HepG2 (cell line): ENCODE measurements at regions not wholly inside any gene's neighbourhood (a gene's known extent, or its start where the extent isn't known, plus 50 kb on each side); places are given as distances from the start of the nearest gene placed in this dataset.

Source experiments
- ATAC-seq: fragments of 200-7000 bp; cut with Tn5 transposase; 3 replicates; pipeline ENCODE4 v1.9.1; 2020; ENCODE audit warnings: mild to moderate bottlenecking, moderate library complexity
- BruUV-seq: library from RNA; stranded (reverse); fragments of 400-500 nt; replicated peaks from 2 replicates; lab custom pipeline; 2021; lab: Mats Ljungman, UMichigan
- CTCF ChIA-PET: fragments of 300-600 bp; formaldehyde crosslinking; extraction: SDS; loops from one replicate; lab custom pipeline; 2021; ENCODE audit warnings: low total read pairs, inconsistent platforms, low intra/inter-chr PET ratio; lab: Yijun Ruan, JAX
- POLR2A ChIA-PET: fragments of 350-600 bp; sonication (Branson Sonifier 250); formaldehyde crosslinking; loops from one replicate; lab custom pipeline; 2020; ENCODE audit warnings: antibody characterized with exemption, inconsistent platforms; lab: Yijun Ruan, JAX
- DNase-seq: peaks from one replicate; pipeline ENCODE4 v3.0.0-alpha.2; 2015; ENCODE audit warnings: low spot score
- FAIRE-seq: peaks from 3 replicates; lab custom pipeline; 2011; peaks lifted over from hg19 to GRCh38; lab: Jason Lieb, UNC
- H2AFZ ChIP-seq: one replicate; pipeline ENCODE4 v1.6.1; 2011; ENCODE audit warnings: low read length, inconsistent platforms
- H3K27ac ChIP-seq: fragments of 300-600 bp; 3 replicates; pipeline ENCODE4 v1.8.0; 2011; ENCODE audit warnings: mixed run types, mild to moderate bottlenecking, mixed read lengths, low read length, inconsistent platforms; ENCODE audit not compliant: insufficient read depth; ENCODE audit errors: extremely low read length
- H3K27me3 ChIP-seq, 2 experiments: fragments of 200-600 bp in 1 of 2; 2 replicates in 1 of 2; 3 replicates in 1 of 2; pipeline versions ENCODE4 v1.6.0 to v1.8.0; 2011; ENCODE audit warnings: low read length in 2 of 2, mild to moderate bottlenecking in 2 of 2, moderate library complexity in 2 of 2, inconsistent platforms in 1 of 2; ENCODE audit not compliant: insufficient read depth in 2 of 2, control insufficient read depth in 1 of 2
- H3K36me3 ChIP-seq, 2 experiments: fragments of 200-600 bp in 1 of 2; replicated peaks in 1 of 2; 2 replicates in 1 of 2; 3 replicates in 1 of 2; pipeline versions ENCODE4 v1.5.1 to v1.8.0; 2011; ENCODE audit warnings: low read length in 2 of 2, inconsistent platforms in 1 of 2; ENCODE audit not compliant: insufficient read depth in 2 of 2, control insufficient read depth in 1 of 2
- H3K4me1 ChIP-seq: 2 replicates; pipeline ENCODE4 v1.5.1; 2012; ENCODE audit warnings: low read length, inconsistent platforms; ENCODE audit not compliant: insufficient read depth
- H3K4me2 ChIP-seq: 2 replicates; pipeline ENCODE4 v1.6.0; 2011; ENCODE audit warnings: low read depth, low read length, inconsistent platforms
- H3K4me3 ChIP-seq, 3 experiments: fragments of 200-600 bp in 1 of 3; sonication (generic), shearing (Covaris generic) in 1 of 3; replicated peaks in 1 of 3; 2 replicates each; pipeline ENCODE4 v1.5.1; 2011 to 2016; ENCODE audit warnings: low read length in 3 of 3, inconsistent platforms in 2 of 3, low read depth in 2 of 3, mild to moderate bottlenecking in 2 of 3, control low read depth in 1 of 3, mixed read lengths in 1 of 3; ENCODE audit not compliant: insufficient read depth in 1 of 3
- H3K79me2 ChIP-seq: one replicate; pipeline ENCODE4 v1.6.1; 2011; ENCODE audit warnings: low read length, inconsistent platforms; ENCODE audit not compliant: insufficient read depth
- H3K9ac ChIP-seq: 2 replicates; pipeline ENCODE4 v1.6.0; 2011; ENCODE audit warnings: mild to moderate bottlenecking, low read depth, low read length, inconsistent platforms; ENCODE audit not compliant: insufficient read depth
- H3K9me3 ChIP-seq: 2 replicates; pipeline ENCODE4 v1.5.1; 2012; ENCODE audit warnings: mild to moderate bottlenecking, low read length
- H4K20me1 ChIP-seq: 2 replicates; pipeline ENCODE4 v1.6.0; 2011; ENCODE audit warnings: inconsistent platforms, mild to moderate bottlenecking, low read length, moderate library complexity; ENCODE audit not compliant: insufficient read depth
- IRF1 ChIP-seq: sonication (generic); formaldehyde crosslinking; IDR thresholded peaks from 2 replicates; pipeline ENCODE4 v1.4.0; 2020; ENCODE audit warnings: low read depth, mild to moderate bottlenecking, missing genetic modification reagents
- KAT2B ChIP-seq: fragments of 150-350 bp; IDR thresholded peaks from 2 replicates; pipeline ENCODE4 v1.6.1; 2014; ENCODE audit warnings: low read depth, low read length, borderline replicate concordance
- NFYB ChIP-seq: sonication (generic); formaldehyde crosslinking; IDR thresholded peaks from 2 replicates; pipeline ENCODE4 v1.4.0; 2020; ENCODE audit warnings: missing genetic modification reagents
- NR2F6 ChIP-seq, 2 experiments: IDR thresholded peaks; 2 replicates each; pipeline ENCODE4 v1.6.1; 2016; ENCODE audit warnings: antibody characterized with exemption in 1 of 2, mild to moderate bottlenecking in 1 of 2
- SATB2 ChIP-seq: sonication (generic); formaldehyde crosslinking; IDR thresholded peaks from 2 replicates; pipeline ENCODE4 v1.5.0; 2020; ENCODE audit warnings: missing genetic modification reagents
- ZFP90 ChIP-seq: sonication (generic); formaldehyde crosslinking; IDR thresholded peaks from 2 replicates; pipeline ENCODE4 v1.8.0; 2022; ENCODE audit warnings: missing genetic modification reagents, mild to moderate bottlenecking, inconsistent platforms, borderline replicate concordance
- ZNF44 ChIP-seq: sonication (generic); formaldehyde crosslinking; IDR thresholded peaks from 2 replicates; pipeline ENCODE4 v1.5.1; 2020; ENCODE audit warnings: mild to moderate bottlenecking, missing genetic modification reagents
- ZNF546 ChIP-seq: sonication (generic); formaldehyde crosslinking; conservative IDR thresholded peaks from 2 replicates; pipeline ENCODE4 v1.8.1; 2023; ENCODE audit warnings: mild to moderate bottlenecking, missing genetic modification reagents
- ZNF644 ChIP-seq: IDR thresholded peaks from 2 replicates; pipeline ENCODE4 v1.6.1; 2016; ENCODE audit warnings: low read depth
- ZNF770 ChIP-seq: sonication (generic); formaldehyde crosslinking; IDR thresholded peaks from 2 replicates; pipeline ENCODE4 v1.5.0; 2020; ENCODE audit warnings: mild to moderate bottlenecking, missing genetic modification reagents
- ZNF781 ChIP-seq: sonication (generic); formaldehyde crosslinking; IDR thresholded peaks from 2 replicates; pipeline ENCODE4 v1.5.1; 2020; ENCODE audit warnings: borderline replicate concordance, mild to moderate bottlenecking, missing genetic modification reagents; ENCODE audit errors: not compliant biosample characterization
- ZSCAN5A ChIP-seq: sonication (generic); formaldehyde crosslinking; IDR thresholded peaks from 2 replicates; pipeline ENCODE4 v1.8.0; 2022; ENCODE audit warnings: mild to moderate bottlenecking, missing genetic modification reagents, borderline replicate concordance
- WGBS: methylation state at CpG from one replicate; pipeline ENCODE4 v1.1.6; 2017; ENCODE audit warnings: low lambda C conversion rate; 5-methylcytosine and 5-hydroxymethylcytosine counted together
- in situ Hi-C: cut with HindIII; loops from 2 replicates; pipeline ENCODE4 v1.10.0; 2017; ENCODE audit warnings: low pct_unique_long_range_greater_than_20kb; ENCODE audit not compliant: extremely low pct_ligation_motif_present
- intact Hi-C: fragments of 100-400 bp; cut with micrococcal nuclease; formaldehyde crosslinking; loops from one replicate; pipeline ENCODE4 v1.10.0; 2022; ENCODE audit not compliant: unreplicated experiment

GRCh38 chrX:147735364-147735763, 176.4 kb upstream of the FMR1 start (continued):
- no peak for TF ChIP-seq ZNF781 (CRISPR knock-in tag)
- no peak for TF ChIP-seq SATB2 (CRISPR knock-in tag)
- no peak for TF ChIP-seq ZNF770

GRCh38 chrX:147736045-147736444, 175.7 kb upstream of the FMR1 start:
- intact Hi-C loops: no loop called here
- no peak for FAIRE-seq

More at GRCh38 chrX:147736045-147736444, 175.7 kb upstream of the FMR1 start:
- Histone ChIP-seq H3K9me3 (no peaks in the 10 kb centered on the region), H3K27ac (no peak overlapping the region), H4K20me1 (no peaks in the 10 kb centered on the region), H3K79me2 (no peaks in the 10 kb centered on the region), H3K4me1 (no peaks in the 10 kb centered on the region), H3K4me3 (no peak overlapping the region), H3K9ac (no peak overlapping the region), H2AFZ (no peak overlapping the region), H3K27me3 (no peaks in the 10 kb centered on the region), H3K36me3 (no peaks in the 10 kb centered on the region), H3K4me2 (no peak overlapping the region)
- TF ChIP-seq ZNF546 (no peak), IRF1 (CRISPR knock-in tag) (no peak), NR2F6 (IDR thresholded peaks at IDR 0.05) (no peak), NR2F6 (CRISPR knock-in tag; IDR thresholded peaks at IDR 0.05) (no peak), ZFP90 (no peak), NFYB (CRISPR knock-in tag) (no peak), ZNF44 (CRISPR knock-in tag) (no peak), ZNF644 (no peak), ZSCAN5A (no peak), KAT2B (no peak)
- ChIA-PET POLR2A (no interaction called here), CTCF (no interaction called here)
- no TSS peak for BruUV-seq
- WGBS: 0% methylated on average over 4 of the region's 5 CpGs
- ATAC-seq (no peak), DNase-seq (no peak)
- in situ Hi-C loops: no loop called here
